GM19467 (cell line): ENCODE measurements at regions not wholly inside any gene's neighbourhood (a gene's known extent, or its start where the extent isn't known, plus 50 kb on each side); places are given as distances from the start of the nearest gene placed in this dataset.
A peak's percentile ranks its signal among the peaks of the same experiment; 100 is the strongest.
"Not testable (repeated sequence)": the region's sequence is repeated elsewhere in the genome, so short reads cannot be mapped to it uniquely, and the experiment has no call there.

Experiments
- ATAC-seq: cut with Tn5 transposase; IDR thresholded peaks from one replicate; pipeline ENCODE4 v1.9.1; 2021; ENCODE audit warnings: mild to moderate bottlenecking, moderate library complexity; ENCODE audit not compliant: unreplicated experiment

GRCh38 chr2:144630459-144631215 lies 110.7 kb upstream of the ZEB2 start:
- ATAC-seq = peak; percentile 93

DNA sequence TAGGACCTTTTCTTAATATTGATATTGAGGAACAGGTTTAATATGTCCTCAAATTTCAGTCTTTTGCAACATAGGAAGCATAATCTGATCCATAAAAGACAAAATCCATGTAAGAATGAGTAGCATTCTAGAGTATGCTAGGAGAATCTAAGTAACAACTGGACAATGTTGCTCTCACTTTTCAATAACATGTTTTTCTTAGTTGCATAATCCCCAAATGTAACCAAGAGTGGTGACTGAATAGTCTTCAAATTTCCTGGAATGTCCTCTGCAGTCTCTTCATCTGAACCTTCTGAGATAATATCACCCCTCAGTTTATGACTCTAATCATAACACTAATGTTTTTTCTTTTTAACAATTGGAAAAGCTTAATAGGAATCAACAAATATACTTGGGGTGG lies 110.0 kb upstream of the ZEB2 start:
- peak; percentile 9 for ATAC-seq

DNA sequence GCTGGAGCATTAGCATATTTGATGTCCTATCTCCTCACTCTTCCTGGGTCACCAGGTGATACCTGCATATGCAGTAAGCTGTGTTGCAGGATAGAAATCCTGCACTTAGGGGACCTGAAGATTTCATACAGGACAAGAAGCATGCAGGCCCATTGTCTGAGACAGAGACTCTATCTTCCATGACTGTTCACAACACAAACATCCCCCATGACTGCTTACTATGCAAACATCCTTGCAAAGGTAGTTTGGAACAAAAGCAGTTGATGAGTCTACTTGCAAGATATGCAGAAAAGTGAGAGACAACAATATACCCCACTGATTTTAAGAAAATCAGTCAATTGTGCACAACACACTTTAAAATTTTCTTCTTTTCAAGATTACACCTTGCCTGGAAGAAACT lies 108.6 kb upstream of the ZEB2 start:
- no peak for ATAC-seq

DNA sequence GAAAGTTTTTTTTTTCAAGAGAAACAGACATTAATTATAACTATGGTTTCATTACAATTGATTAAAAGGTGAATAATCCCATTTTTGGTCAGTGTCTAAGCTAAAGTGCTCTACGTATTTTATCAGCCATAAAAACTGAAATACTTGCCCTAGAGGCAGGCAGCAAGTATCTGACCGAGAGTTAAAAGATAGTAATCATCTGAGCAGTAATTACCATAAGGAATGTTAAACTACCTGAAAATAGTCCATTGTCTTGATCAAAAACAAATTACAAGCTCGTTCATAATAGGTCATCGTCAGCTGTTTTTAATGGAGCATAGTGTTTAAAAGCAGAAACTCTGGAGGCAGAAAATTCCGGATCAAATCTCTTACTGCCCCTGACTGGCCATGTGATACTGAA lies 105.7 kb upstream of the ZEB2 start:
- no peak for ATAC-seq

GRCh38 chr2:144625226-144625625 lies 105.3 kb upstream of the ZEB2 start:
- no peak for ATAC-seq

DNA sequence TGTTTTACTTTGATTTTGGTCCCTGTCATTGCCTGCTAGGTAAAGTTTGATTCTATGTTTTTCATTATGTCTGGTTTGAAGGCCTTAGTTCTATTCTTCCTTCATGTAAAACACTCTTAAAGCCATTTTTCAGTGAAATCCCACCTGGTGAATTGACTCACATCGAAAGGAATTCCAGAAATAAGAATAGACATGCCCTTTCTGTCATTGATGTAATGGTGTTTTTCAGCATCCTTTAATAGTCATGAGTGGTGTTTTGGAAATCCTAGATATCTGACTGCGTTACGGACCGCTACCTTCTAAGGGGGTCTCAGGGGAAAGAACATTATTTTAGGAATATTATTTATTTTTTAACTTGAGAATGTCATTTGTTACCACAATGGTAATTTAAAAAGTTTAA lies 104.5 kb upstream of the ZEB2 start:
- no peak for ATAC-seq

DNA sequence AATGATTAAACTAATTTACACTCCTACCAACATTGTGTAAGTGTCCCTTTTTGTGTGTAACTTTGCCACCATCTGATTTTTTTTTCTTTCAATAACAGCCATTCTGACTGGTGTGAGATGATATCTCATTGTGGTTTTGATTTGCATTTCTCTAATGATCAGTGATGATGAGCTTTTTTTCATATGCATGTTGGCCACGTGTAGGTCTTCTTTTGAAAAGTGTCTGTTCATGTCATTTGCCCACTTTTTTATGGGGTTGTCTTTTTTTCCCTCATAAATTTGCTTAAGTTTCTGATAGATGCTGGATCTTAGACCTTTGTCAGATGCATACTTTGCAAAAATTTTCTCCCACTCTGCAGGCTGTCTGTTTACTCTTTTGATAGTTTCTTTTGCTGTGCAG lies 102.5 kb upstream of the ZEB2 start:
- ATAC-seq = not testable (repeated sequence)

DNA sequence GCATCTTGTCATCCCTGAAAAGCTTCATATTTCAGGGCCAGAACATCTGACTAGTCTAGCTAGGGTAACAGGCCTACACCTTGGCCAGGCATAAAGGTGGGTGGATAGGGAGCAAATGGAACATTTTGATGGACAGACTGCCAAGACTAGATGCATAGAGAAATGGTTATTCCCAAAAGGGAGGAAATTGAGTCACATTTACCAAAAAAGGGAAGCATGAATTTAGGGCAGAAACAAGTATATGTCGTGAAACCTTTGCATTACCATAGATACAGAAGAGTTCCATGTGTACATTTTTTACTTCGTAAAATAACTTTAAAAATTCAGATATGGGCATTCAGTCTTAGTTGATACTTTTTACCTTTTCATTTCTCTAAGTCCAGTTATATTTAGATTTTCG lies 101.3 kb upstream of the ZEB2 start:
- no peak for ATAC-seq

DNA sequence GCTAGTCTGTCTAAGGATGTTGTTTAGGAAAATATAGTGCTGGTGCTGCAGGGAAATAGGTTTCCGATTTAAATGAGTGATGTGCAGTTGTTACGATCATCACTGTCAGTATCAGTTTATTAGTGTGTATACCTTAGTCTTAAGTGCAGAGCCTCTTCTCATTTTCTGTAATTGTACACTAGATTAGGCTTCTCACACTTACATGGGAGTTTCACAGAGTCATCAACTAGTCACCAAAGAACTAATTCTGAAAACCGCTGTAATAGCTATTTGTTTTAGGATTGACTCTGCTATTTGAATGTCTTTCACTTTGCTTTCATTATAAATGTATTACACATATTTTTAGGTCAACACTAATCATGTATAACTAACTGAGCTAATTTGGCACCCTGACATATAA lies 99.8 kb upstream of the ZEB2 start:
- ATAC-seq = no peak

DNA sequence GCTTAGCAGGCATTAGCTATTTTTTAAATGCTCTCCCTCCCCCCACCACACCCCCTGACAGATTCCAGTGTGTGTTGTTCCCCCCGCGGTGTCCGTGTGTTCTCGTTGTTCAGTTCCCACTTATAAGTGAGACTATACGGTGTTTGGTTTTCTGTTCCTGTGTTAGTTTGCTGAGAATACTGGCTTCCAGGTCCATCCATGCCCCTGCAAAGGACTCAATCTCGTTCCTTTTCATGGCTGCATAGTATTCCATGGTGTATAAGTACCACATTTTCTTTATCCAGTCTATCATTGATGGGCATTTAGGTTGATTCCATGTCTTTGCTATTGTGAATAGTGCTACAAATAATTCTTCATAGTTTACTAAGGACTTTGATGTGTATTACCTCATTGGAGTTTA lies 97.3 kb upstream of the ZEB2 start:
- ATAC-seq = not testable (repeated sequence)

DNA sequence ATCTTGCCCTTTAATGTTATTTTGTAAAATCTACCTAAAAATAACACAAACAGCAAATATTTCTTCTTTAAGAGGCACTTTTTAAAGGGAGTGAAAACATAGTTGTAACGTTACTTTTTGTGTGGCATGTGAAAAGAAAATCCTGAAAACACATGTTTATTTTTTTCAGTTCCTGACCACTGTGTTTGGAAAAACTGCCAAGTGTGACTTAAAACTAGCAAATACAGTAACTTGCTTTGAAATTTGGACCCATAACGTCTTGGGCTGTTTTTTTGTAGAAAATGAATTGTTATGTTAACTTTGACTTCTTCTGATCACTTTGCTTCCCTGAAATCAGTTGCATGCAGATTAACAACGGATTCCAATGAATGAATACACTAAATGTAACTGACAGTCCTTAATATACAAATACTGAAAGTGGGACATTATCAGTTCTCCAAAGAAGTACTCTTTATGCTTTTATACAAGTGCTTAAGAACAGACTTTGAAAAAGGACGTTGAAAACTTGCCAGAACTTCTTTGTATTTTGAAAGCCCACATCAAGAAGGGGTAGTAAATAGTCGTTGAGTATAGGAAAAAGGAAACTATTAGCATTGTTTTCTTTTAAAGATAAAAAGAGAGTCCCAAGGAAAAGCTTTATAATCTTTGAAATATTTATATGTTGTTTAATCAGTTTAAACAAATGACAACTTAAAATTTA lies 96.1 kb upstream of the ZEB2 start:
- no peak for ATAC-seq

DNA sequence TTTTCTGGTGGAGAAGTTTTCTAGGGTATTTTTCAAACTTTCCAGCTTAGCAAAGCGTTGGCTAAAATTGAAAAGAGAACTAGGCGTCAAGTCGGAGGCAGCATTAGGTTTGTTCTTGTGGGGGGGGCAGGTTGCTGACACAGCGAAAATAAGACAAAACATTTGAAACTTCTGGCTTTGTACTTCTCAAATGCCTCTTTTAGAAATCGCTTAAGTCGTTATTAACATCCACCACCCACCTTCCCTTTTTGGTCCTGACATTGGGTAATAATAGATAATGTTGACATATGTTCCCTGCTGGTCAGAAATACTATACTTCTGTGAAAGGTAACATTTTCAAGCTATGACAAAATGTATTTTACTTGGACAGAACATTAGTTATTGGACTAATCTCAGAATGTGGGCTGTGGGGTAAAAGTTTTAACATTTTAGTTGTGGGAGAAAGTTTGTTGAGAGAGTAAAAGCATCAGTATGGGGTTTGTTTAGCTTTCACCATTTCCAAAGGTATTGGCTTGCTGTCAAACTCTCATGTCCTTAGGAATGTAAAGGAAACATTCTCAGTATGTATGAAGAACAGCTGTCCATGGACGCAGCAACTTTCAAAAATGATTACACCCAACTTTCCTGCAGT lies 88.1 kb upstream of the ZEB2 start:
- ATAC-seq = no peak

- no peak for ATAC-seq
Observed at GRCh38 chr2:144607099-144607498, 87.2 kb upstream of the ZEB2 start.

- ATAC-seq = no peak
Observed at GRCh38 chr2:144606466-144607095, 86.7 kb upstream of the ZEB2 start.

DNA sequence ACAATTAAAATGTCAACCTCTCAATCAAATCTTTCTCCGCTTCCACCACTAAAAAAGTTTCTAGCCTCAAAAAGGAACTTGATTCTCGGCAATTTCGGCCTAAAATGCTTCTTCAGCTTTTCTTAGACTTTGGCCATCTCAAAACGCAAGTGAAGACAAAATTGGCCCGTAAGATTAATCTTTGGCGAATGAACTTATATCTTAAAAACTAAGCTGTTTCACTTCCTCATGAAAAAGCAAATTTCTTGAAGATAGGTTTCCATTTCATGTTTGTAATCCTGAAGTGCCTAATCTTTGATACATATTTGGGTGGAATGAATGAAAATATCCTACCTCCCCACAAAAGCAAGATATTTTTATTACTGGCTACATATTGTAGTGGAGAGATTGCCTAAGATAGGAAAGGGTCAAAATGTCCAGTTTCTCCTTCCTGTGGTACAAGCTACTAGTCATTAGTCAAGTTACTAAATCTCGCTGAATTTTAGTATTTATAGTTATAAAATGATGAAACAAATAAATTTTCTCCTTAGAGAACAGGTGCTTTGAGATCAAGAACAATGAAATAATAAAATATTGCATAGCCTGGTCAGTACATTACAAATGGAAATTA lies 85.4 kb upstream of the ZEB2 start:
- no peak for ATAC-seq

GRCh38 chr2:144603334-144603733 lies 83.4 kb upstream of the ZEB2 start:
- ATAC-seq = no peak

DNA sequence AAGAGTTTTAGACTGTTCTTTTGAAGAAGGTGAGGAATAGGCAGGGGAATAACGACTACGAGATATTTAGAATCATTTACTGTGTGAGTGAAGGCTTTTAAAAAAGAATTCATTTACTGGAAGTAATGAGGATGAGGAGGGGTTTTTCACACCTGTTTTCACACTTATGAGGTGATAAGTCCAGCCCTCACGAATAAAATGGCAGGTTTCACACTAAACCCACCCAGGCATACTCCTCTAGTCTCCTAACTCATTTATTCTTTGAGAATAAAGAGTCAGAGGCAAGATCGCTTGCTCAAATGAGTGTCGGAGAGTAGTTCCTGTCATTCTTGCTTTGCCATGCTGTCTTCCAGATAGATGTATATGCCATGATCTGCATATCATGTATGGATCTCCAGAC lies 79.0 kb upstream of the ZEB2 start:
- ATAC-seq = no peak

- no peak for ATAC-seq
Observed at GRCh38 chr2:144597894-144598593, 78.1 kb upstream of the ZEB2 start.

GRCh38 chr2:144597388-144597787 lies 77.5 kb upstream of the ZEB2 start:
- no peak for ATAC-seq

DNA sequence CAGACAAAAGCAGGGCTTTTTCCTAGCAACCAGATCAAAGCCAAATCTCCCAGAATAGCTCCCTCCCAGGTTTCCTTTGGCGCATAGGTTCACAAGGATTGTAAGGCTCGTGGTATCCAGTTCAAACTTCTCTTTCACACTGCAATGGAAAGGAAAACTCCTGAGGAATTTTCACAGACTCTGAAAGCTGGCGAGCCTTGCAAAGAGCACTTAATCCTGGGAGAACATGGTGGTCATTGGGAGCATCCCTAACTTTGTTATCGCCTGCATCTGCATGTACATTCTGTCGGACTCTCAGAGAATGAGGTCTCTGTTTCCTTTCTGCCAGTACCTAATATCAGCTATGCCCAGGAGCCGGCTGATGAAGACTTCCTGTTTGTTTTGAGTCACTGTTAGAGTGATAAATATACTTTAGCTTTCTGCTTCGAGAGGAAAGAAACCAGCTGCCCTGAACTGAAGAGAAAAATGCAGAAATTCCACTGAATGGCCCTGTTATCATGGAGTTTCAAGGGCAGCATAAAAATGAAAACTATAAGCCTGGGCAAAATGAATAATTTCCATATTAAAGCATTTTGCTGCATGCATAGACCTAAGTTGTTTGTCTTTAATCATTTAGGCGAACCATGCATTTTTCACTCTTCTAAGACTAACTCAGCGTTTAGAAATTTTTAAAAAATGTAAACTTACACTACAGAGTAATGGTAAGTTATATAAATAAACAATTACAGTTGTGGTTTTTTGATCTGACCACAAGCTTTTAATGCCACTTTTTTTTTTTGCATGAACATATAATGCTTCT lies 76.4 kb upstream of the ZEB2 start:
- peak; percentile 88 for ATAC-seq
